ENCODE measurements at regions not wholly inside any gene's neighbourhood (a gene's known extent, or its start where the extent isn't known, plus 50 kb on each side); places are given as distances from the start of the nearest gene placed in this dataset.

DNA sequence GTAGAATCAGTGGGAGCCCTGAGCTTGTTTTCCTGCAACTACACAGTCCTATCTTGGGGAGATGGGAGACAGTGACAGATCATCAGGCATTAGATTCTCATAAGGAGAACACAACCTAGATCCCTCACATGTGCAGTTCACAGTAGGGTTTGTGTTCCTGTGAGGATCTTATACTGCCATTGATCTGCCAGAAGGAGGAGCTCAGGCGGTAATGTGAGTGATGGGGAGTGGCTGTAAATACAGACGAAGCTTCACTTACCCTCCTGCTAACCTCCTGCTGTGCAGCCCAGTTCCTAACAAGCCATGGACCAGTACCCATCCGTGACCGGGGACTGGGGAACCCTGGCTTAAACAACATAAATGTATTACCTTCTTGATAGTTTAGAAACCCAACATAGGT, 1034.1 kb downstream of the BCL11B start:
- TF ChIP-seq, protein P1, sequence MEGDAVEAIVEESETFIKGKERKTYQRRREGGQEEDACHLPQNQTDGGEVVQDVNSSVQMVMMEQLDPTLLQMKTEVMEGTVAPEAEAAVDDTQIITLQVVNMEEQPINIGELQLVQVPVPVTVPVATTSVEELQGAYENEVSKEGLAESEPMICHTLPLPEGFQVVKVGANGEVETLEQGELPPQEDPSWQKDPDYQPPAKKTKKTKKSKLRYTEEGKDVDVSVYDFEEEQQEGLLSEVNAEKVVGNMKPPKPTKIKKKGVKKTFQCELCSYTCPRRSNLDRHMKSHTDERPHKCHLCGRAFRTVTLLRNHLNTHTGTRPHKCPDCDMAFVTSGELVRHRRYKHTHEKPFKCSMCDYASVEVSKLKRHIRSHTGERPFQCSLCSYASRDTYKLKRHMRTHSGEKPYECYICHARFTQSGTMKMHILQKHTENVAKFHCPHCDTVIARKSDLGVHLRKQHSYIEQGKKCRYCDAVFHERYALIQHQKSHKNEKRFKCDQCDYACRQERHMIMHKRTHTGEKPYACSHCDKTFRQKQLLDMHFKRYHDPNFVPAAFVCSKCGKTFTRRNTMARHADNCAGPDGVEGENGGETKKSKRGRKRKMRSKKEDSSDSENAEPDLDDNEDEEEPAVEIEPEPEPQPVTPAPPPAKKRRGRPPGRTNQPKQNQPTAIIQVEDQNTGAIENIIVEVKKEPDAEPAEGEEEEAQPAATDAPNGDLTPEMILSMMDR (IDR thresholded peaks at IDR 0.05; ENCODE audit: extremely low read depth in 1 of 2, insufficient read depth in 1 of 2, low read depth in 1 of 2, low read length in 2 of 2), result no peak
- TF ChIP-seq POLR2A (IDR thresholded peaks at IDR 0.05; ENCODE audit: low read depth, low read length), result no peak
- TF ChIP-seq EZH2 (IDR thresholded peaks at IDR 0.05; ENCODE audit: borderline replicate concordance, low read depth, low read length, severe bottlenecking), result no peak
- no peak for TF ChIP-seq JUN (IDR thresholded peaks at IDR 0.05; ENCODE audit: borderline replicate concordance, insufficient read depth, insufficient read length, low read depth)
- no peak for TF ChIP-seq POLR2AphosphoS5 (IDR thresholded peaks at IDR 0.05; ENCODE audit: insufficient read depth, low read depth, low read length)
- TF ChIP-seq, protein P2, sequence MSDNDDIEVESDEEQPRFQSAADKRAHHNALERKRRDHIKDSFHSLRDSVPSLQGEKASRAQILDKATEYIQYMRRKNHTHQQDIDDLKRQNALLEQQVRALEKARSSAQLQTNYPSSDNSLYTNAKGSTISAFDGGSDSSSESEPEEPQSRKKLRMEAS (IDR thresholded peaks at IDR 0.05; ENCODE audit: insufficient read depth, insufficient read length), result no peak
